DND-41 (cell line): ENCODE measurements at regions not wholly inside any gene's neighbourhood (a gene's known extent, or its start where the extent isn't known, plus 50 kb on each side); places are given as distances from the start of the nearest gene placed in this dataset.
"Not testable (repeated sequence)": the region's sequence is repeated elsewhere in the genome, so short reads cannot be mapped to it uniquely, and the experiment has no call there.

Source experiments
- ATAC-seq: fragments of 200-7000 bp; cut with Tn5 transposase; 3 replicates; pipeline ENCODE4 v1.9.1; 2021; ENCODE audit warnings: low read depth; ENCODE audit not compliant: insufficient read depth
- DNase-seq: peaks from one replicate; pipeline ENCODE4 v3.0.0-alpha.2; 2020
- H2AFZ ChIP-seq: 2 replicates; pipeline ENCODE4 v1.6.0; 2012; ENCODE audit warnings: low read depth, low read length
- H3K27ac ChIP-seq: 2 replicates; pipeline ENCODE4 v1.5.1; 2012; ENCODE audit warnings: low read length, inconsistent platforms
- H3K27me3 ChIP-seq: fragments of 200-600 bp; sonication (generic); 2 replicates; pipeline ENCODE4 v1.6.0; 2012; ENCODE audit warnings: low read length, mild to moderate bottlenecking, inconsistent platforms; ENCODE audit not compliant: insufficient read depth, poor library complexity
- H3K36me3 ChIP-seq: 2 replicates; pipeline ENCODE4 v1.5.1; 2012; ENCODE audit warnings: low read length, inconsistent platforms; ENCODE audit not compliant: insufficient read depth
- H3K4me1 ChIP-seq: 2 replicates; pipeline ENCODE4 v1.5.1; 2012; ENCODE audit warnings: mild to moderate bottlenecking, low read length; ENCODE audit not compliant: insufficient read depth
- H3K4me2 ChIP-seq: 2 replicates; pipeline ENCODE4 v1.6.0; 2012; ENCODE audit warnings: mild to moderate bottlenecking, moderate library complexity, low read length, inconsistent platforms; ENCODE audit not compliant: insufficient read depth
- H3K4me3 ChIP-seq, 2 experiments: fragments of 200-600 bp in 1 of 2; shearing (Covaris generic) in 1 of 2; 2 replicates each; pipeline ENCODE4 v1.5.1; 2012 to 2016; ENCODE audit warnings: inconsistent platforms in 2 of 2, low read length in 2 of 2, mild to moderate bottlenecking in 2 of 2, low read depth in 1 of 2, moderate library complexity in 1 of 2
- H3K79me2 ChIP-seq: 2 replicates; pipeline ENCODE4 v1.6.0; 2012; ENCODE audit warnings: low read length, inconsistent platforms; ENCODE audit not compliant: insufficient read depth
- H3K9ac ChIP-seq: 2 replicates; pipeline ENCODE4 v1.6.0; 2012; ENCODE audit warnings: low read depth, mild to moderate bottlenecking, inconsistent platforms, low read length, moderate library complexity
- H3K9me3 ChIP-seq: 2 replicates; pipeline ENCODE4 v1.5.1; 2012; ENCODE audit warnings: low read length, moderate library complexity, mild to moderate bottlenecking, inconsistent platforms; ENCODE audit not compliant: insufficient read depth, severe bottlenecking
- H4K20me1 ChIP-seq: 2 replicates; pipeline ENCODE4 v1.6.0; 2012; ENCODE audit warnings: low read length; ENCODE audit not compliant: insufficient read depth
- EZH2 ChIP-seq: IDR thresholded peaks from 3 replicates; pipeline ENCODE4 v1.6.1; 2012; ENCODE audit warnings: borderline replicate concordance, low read depth, mild to moderate bottlenecking, moderate library complexity, low read length, inconsistent platforms; ENCODE audit not compliant: severe bottlenecking
- TF ChIP-seq, protein P1 (sequence below): IDR thresholded peaks from 2 replicates; pipeline ENCODE4 v1.5.1; 2012; ENCODE audit warnings: borderline replicate concordance, low read length, moderate library complexity, mild to moderate bottlenecking; ENCODE audit not compliant: poor library complexity, severe bottlenecking; ENCODE audit errors: extremely low read depth

DNA sequence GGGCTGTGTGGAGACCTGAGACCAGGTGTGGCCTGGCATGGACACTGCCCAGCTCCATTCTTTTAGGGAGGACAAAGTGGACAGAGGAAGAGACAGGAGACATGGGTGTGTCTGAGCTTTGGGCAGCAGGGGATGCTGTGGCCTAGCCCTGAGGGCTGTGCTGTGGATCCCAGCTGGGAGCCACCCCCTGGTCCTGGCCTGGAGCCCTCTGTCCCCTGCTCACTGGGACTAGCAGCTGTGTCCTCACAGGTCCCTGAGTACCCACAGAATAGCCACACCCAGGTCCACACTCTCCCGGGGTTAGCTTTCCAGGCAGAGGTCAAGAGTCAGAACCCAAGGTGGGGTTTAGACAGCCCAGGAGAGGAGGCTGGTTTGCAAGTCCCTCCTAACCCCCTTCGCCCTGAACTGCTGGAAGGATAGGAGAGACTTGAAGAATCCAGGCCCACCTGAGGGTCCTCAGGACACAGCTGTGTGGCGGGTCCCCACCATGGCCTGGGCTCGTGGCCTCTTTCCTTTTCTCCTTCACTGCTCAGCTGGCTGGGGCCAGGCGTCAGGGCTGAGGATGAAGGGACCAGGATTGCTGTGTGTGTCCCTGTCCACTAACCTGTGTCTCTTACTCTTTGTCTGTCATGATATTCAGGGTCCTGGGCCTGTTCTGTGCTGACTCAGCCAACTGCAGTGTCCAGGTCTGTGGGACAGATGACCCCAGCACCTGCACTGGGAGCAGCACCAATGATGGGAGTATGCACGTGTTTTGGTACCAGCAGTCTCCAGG, 78.5 kb upstream of the VPREB1 start:
- no peak for TF ChIP-seq EZH2
- TF ChIP-seq, protein P1, sequence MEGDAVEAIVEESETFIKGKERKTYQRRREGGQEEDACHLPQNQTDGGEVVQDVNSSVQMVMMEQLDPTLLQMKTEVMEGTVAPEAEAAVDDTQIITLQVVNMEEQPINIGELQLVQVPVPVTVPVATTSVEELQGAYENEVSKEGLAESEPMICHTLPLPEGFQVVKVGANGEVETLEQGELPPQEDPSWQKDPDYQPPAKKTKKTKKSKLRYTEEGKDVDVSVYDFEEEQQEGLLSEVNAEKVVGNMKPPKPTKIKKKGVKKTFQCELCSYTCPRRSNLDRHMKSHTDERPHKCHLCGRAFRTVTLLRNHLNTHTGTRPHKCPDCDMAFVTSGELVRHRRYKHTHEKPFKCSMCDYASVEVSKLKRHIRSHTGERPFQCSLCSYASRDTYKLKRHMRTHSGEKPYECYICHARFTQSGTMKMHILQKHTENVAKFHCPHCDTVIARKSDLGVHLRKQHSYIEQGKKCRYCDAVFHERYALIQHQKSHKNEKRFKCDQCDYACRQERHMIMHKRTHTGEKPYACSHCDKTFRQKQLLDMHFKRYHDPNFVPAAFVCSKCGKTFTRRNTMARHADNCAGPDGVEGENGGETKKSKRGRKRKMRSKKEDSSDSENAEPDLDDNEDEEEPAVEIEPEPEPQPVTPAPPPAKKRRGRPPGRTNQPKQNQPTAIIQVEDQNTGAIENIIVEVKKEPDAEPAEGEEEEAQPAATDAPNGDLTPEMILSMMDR: no peak
- H3K9ac ChIP-seq: 0 out of 2 replicates have a peak overlapping the region, but pooled peaks have one; percentile 5
- 0 out of 2 replicates have a peak overlapping the region, but pooled peaks have one; percentile 65 for H3K4me2 ChIP-seq

DNA sequence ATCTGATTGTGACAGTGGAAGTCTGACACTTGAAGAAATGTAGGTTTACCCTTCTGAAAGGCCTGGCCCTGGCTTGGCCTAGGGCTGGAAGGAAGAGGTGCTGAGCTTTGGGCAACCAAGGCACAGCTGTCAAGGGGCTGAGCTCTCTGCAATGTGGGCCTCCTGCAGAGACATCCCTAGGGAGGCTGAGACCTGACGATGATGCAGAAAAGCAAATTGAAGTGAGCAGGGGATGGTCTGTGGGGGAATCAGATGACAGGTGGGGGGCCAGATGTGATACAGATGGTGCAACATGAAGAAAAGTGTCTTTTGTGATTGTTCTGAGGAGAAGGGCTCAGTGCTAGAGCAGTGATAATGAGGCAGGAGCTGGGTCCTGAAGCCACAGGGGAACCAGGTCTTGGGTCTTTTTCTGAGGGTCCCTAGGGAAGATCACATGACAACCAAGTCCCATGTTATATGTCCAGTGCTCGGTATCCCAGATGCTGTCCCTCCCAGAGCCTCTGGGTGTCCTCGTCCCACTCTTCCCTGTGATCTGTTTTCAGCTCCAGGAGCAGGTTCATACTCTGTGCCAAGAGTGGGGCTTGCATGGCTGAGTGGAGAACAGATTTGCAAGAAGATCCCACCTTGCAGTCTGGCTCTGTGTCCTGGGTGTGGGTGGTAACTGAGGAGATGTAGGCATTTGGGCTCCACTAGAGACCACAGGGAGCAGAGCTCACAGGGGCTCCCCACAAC, 79.9 kb upstream of the VPREB1 start:
- no peak overlapping the region for H3K9ac ChIP-seq
- no peak overlapping the region for H3K4me3 ChIP-seq
- no peaks in the 10 kb centered on the region for H3K27me3 ChIP-seq
- ATAC-seq (peak; percentile 8; the same call in 1 of the 3 replicates), DNase-seq (peak; percentile 43)
- no peaks in the 10 kb centered on the region for H3K36me3 ChIP-seq
- no peak overlapping the region for H2AFZ ChIP-seq
- TF ChIP-seq, protein P1: peak; percentile 49
- no peak for TF ChIP-seq EZH2
- H3K4me1 ChIP-seq: peaks cover 53% of the 10 kb centered on the region
- H3K79me2 ChIP-seq: no peaks in the 10 kb centered on the region
- no peaks in the 10 kb centered on the region for H4K20me1 ChIP-seq
- H3K4me2 ChIP-seq: no peak overlapping the region
- H3K27ac ChIP-seq: peak overlapping the region; percentile 39
- H3K9me3 ChIP-seq: no peaks in the 10 kb centered on the region

More for the DNA sequence above, 78.5 kb upstream of the VPREB1 start:
- Histone ChIP-seq H2AFZ (no peak overlapping the region), H4K20me1 (no peaks in the 10 kb centered on the region), H3K79me2 (no peaks in the 10 kb centered on the region), H3K36me3 (no peaks in the 10 kb centered on the region), H3K4me1 (peaks cover 64% of the 10 kb centered on the region), H3K27me3 (no peaks in the 10 kb centered on the region), H3K27ac (peak overlapping the region; percentile 77), H3K4me3 (no peak overlapping the region), H3K9me3 (no peaks in the 10 kb centered on the region)
- no peak for DNase-seq
- ATAC-seq: no peak

DNA sequence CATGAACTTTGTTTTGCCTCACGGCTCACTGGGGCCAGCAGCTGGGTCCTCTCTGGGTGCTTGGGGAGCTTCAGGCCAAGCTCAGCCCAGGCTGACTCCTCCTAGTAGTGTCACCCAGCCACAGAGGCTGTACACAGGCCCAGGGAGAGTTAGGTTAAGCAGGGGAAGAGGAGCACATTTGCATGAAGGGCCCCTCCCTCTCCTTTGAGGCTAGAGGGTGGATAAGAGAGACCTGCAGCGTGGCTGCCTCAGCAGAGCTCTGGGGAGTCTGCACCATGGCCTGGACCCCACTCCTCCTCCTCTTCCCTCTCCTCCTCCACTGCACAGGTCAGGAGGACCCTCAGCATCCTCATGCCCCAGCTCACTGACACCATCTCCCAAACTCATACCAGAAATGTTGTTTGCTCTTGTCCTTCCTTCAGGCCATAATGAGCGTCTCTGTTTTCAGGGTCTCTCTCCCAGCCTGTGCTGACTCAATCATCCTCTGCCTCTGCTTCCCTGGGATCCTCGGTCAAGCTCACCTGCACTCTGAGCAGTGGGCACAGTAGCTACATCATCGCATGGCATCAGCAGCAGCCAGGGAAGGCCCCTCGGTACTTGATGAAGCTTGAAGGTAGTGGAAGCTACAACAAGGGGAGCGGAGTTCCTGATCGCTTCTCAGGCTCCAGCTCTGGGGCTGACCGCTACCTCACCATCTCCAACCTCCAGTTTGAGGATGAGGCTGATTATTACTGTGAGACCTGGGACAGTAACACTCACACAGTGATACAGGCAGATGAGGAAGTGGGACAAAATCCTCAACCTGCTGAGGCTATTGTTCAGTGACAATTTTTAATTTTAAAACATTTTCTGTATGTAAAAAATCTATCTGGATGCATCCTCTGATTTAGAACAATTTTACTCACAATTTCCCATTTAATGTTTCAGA, 82.4 kb upstream of the VPREB1 start:
- H2AFZ ChIP-seq: no peak overlapping the region
- H4K20me1 ChIP-seq: no peaks in the 10 kb centered on the region
- no peak overlapping the region for H3K9ac ChIP-seq
- H3K4me1 ChIP-seq: peaks cover 34% of the 10 kb centered on the region
- no peaks in the 10 kb centered on the region for H3K27me3 ChIP-seq
- TF ChIP-seq, protein P1: no peak
- TF ChIP-seq EZH2: no peak
- no peak overlapping the region for H3K4me2 ChIP-seq
- no peaks in the 10 kb centered on the region for H3K36me3 ChIP-seq
- H3K27ac ChIP-seq: no peak overlapping the region
- DNase-seq (peak; percentile 22), ATAC-seq (peak; percentile 64; the same call in 2 of the 3 replicates)
- H3K9me3 ChIP-seq: no peaks in the 10 kb centered on the region
- no peak overlapping the region for H3K4me3 ChIP-seq
- H3K79me2 ChIP-seq: no peaks in the 10 kb centered on the region

DNA sequence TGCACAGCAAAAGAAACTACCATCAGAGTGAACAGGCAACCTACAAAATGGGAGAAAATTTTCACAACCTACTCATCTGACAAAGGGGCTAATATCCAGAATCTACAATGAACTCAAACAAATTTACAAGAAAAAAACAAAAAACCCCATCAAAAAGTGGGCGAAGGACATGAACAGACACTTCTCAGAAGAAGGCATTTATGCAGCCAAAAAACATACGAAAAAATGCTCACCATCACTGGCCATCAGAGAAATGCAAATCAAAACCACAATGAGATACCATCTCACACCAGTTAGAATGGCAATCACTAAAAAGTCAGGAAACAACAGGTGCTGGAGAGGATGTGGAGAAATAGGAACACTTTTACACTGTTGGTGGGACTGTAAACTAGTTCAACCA, 83.8 kb upstream of the VPREB1 start:
- not testable (repeated sequence) for H4K20me1 ChIP-seq, DNase-seq, H3K9ac ChIP-seq, H3K79me2 ChIP-seq, H3K9me3 ChIP-seq, H3K27me3 ChIP-seq, H3K4me2 ChIP-seq, H3K4me3 ChIP-seq, H2AFZ ChIP-seq, H3K36me3 ChIP-seq, H3K27ac ChIP-seq, ATAC-seq
- H3K4me1 ChIP-seq: peaks cover 28% of the 10 kb centered on the region
